HEK293T (cell line): ENCODE measurements at regions not wholly inside any gene's neighbourhood (a gene's known extent, or its start where the extent isn't known, plus 50 kb on each side); places are given as distances from the start of the nearest gene placed in this dataset.

Source experiments
- ARNT ChIP-seq: fragments of 450-650 bp; IDR thresholded peaks from 2 replicates; pipeline ENCODE4 v1.6.1; 2017; ENCODE audit warnings: mild to moderate bottlenecking
- BHLHE40 ChIP-seq: fragments of 450-650 bp; IDR thresholded peaks from 2 replicates; pipeline ENCODE4 v1.6.1; 2016; ENCODE audit warnings: mild to moderate bottlenecking, moderate library complexity, borderline replicate concordance
- CTBP1 ChIP-seq: fragments of 450-650 bp; IDR thresholded peaks from 2 replicates; pipeline ENCODE4 v1.6.1; 2016; ENCODE audit warnings: borderline replicate concordance
- ELF4 ChIP-seq: fragments of 450-650 bp; IDR thresholded peaks from 2 replicates; pipeline ENCODE4 v1.6.1; 2017; ENCODE audit warnings: antibody characterized with exemption
- FOXA1 ChIP-seq: fragments of 450-650 bp; IDR thresholded peaks from 2 replicates; pipeline ENCODE4 v1.6.1; 2016; ENCODE audit warnings: mild to moderate bottlenecking
- FOXK2 ChIP-seq: fragments of 450-650 bp; IDR thresholded peaks from 2 replicates; pipeline ENCODE4 v1.6.1; 2016; ENCODE audit warnings: mild to moderate bottlenecking
- FOXM1 ChIP-seq: fragments of 450-650 bp; IDR thresholded peaks from 2 replicates; pipeline ENCODE4 v1.6.1; 2017; ENCODE audit warnings: mild to moderate bottlenecking, borderline replicate concordance
- L3MBTL2 ChIP-seq: fragments of 450-650 bp; conservative IDR thresholded peaks from 2 replicates; pipeline ENCODE4 v1.6.1; 2016; ENCODE audit warnings: mild to moderate bottlenecking
- PKNOX1 ChIP-seq: fragments of 450-650 bp; IDR thresholded peaks from 2 replicates; pipeline ENCODE4 v1.6.1; 2016
- SP1 ChIP-seq: fragments of 450-650 bp; IDR thresholded peaks from 2 replicates; pipeline ENCODE4 v1.6.1; 2017
- SUZ12 ChIP-seq: fragments of 450-650 bp; IDR thresholded peaks from 2 replicates; pipeline ENCODE4 v1.6.1; 2016; ENCODE audit warnings: mild to moderate bottlenecking
- TARDBP ChIP-seq: fragments of 450-650 bp; IDR thresholded peaks from 2 replicates; pipeline ENCODE4 v1.6.1; 2016

DNA sequence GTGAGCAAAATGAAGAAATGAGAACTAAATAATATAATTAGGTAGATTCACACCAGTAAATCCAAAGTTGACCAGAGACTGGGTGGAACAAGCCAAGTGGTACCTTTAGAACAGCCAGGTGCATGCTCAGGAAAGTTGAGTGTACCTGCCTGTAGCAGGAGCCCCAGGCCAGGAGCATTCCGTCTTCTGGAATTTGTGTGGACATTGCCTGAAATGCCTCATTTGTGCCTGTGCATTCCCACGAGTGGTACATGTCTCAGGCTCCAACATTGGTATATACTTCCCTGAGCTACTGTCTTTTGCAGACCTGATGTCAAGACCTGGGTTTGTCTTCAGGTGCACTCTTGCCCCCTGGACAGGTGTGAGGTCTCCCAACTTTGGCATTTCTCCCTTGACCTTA lies 187.6 kb upstream of the NECTIN1 start:
- TF ChIP-seq SP1, result no peak
- no peak for TF ChIP-seq TARDBP
- no peak for TF ChIP-seq BHLHE40
- no peak for TF ChIP-seq SUZ12
- no peak for TF ChIP-seq PKNOX1
- TF ChIP-seq FOXM1, result no peak
- TF ChIP-seq FOXA1, result no peak
- TF ChIP-seq ARNT, result no peak
- no peak for TF ChIP-seq FOXK2
- no peak for TF ChIP-seq CTBP1
- no peak for TF ChIP-seq L3MBTL2
- no peak for TF ChIP-seq ELF4
